Kidney glomerular epithelial cell (primary cell): ENCODE measurements at regions not wholly inside any gene's neighbourhood (a gene's known extent, or its start where the extent isn't known, plus 50 kb on each side); places are given as distances from the start of the nearest gene placed in this dataset.
A peak's percentile ranks its signal among the peaks of the same experiment; 100 is the strongest.

Experiments used
- DNase-seq: peaks from one replicate; lab custom pipeline; 2025; lab: John Stamatoyannopoulos, UW

DNA sequence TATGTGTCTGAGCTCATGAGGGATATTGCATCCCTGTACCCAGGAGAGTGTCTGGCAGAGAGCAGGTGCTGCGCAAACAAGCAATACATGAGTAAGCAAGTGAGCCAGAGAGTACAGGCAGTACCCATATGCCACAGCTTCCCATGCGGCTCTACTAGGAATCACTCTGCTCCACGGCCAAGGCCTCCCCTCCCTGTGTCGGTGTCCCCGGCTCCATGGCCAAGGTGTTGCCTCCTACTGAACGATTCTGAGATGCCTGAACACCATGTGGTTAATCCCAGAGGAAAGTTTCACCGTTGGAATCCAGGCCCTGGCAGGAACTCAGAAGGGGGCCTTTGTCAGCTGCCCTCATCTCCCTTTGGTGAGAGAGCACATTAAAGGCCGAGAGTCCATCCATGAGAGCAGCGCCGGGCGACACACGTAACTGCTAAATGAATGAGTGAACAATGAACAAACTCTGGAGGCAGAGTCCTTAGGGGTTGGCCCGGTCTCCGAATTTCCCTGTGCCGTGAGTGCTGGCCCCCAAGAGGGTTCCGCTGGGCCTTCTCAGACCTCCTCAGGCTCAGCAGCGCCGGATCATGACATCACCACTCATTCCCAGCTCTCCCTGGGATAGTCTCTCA lies 136.0 kb upstream of the FAM20C start:
- no peak for DNase-seq

DNA sequence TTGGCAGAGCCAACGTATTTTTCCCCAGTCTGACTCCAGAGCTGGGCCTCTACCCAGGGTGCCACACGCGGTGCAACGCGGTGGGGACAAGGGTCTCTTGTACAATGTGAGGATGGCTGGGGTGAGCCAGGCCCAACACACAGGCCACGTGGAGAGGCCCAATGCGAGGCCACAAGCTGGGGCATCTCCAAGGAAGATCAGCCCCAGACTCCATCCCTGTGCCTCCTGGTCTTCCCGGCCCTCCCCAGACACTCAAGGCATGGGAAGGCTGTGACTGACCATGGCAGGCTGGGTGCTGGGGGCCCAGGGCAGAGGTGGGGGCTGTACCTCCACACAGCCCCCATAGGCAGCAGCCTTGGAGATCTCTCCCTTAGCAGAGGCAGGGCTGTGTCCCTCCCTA lies 135.3 kb upstream of the FAM20C start:
- DNase-seq: no peak

DNA sequence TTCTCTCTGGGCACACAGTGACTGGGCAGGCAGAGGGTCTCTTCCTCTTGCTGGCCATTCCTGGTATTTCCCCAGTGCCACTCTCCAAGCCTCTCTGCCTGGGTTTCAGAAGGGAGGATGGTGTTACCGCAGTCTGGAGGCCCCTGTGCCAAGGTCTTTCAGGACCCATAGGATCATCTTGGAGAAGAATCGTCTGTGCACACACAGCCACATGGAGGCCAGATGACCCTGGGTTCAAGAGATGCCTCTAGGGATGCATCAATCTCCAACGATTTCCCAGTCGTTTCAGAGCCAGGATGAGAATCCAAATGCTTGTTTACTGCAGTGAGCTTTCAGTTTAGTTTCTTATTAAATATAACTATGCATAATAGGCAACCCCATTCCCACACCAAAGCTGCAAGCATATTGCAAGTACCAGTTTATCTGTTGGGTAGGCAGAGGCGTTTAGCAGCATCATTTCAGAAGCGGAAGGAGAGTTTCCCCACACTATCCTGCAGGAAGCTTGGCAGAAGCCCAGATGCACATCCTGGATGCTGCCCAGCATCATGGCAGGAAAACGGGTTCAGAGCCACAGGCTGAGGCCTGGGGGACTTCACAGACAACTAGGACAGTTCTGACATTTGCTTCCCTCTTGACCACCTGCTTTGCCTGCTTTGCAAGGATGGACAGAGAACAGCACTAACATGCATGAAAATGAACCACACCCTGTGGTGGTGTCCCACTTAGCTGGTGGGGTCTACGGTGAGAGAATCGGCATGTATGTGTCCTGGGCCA lies 134.7 kb upstream of the FAM20C start:
- no peak for DNase-seq

DNA sequence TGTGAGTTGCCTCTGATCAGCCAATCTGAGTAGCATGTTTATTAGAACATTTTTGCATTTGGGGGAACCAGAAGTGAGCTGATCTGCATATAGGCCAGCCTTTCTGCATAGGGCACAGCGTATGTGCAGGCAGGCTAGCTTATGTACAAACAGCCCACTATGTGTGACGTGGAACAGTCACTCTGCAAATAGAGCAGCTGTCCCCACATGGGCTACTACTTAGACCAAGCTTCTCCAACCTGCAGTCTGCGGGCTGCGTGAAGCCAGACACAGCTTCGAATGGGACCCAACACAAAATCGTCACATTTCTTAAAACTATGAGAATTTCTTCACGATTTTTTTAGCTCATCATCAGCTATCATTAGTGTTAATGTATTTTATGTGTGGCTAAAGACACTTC lies 134.1 kb upstream of the FAM20C start:
- no peak for DNase-seq

DNA sequence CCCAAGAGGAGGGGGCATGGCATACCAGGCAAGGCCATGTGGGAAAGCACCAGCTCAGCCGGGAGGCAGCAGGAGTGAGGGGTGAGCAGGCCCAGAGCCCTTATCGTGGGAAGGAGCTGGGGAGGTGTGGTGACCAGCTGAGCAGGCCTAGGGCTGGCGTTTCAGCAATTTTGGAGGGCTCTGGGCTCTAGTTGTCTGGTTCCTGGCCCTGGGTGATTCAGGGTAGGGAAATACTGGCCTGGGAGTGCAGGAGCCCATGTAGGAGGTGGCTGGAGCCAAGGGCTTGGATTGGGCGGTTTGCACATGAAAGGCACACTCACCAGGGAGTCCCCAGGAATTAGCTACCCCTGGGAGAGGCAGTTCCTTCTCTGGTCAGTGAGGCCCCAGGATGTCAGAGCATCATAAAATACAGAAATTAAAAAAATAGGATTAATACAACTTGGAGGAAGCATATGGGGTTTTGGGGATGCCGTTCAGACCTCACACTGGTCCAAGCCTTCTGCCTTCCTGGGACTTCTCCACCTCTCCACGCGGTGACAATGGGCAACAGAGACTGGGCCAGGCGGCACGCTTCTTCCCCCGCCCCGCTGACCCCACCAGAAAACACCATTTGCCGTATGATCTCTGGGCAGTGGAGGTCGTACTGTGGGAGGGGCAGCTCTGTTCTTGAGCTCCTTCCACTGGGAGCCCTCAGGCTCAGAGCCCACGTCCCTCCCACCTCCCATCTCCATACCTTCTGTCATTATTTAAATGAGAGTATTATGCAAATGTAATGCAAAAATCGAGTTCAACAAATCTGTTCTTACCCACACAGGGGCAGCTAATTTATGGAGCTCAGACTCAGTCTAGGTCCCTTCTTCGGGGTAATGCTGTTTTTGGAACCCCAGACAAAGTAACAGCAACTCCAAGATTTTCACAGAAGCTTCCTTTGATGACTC lies 133.0 kb upstream of the FAM20C start:
- DNase-seq: no peak

DNA sequence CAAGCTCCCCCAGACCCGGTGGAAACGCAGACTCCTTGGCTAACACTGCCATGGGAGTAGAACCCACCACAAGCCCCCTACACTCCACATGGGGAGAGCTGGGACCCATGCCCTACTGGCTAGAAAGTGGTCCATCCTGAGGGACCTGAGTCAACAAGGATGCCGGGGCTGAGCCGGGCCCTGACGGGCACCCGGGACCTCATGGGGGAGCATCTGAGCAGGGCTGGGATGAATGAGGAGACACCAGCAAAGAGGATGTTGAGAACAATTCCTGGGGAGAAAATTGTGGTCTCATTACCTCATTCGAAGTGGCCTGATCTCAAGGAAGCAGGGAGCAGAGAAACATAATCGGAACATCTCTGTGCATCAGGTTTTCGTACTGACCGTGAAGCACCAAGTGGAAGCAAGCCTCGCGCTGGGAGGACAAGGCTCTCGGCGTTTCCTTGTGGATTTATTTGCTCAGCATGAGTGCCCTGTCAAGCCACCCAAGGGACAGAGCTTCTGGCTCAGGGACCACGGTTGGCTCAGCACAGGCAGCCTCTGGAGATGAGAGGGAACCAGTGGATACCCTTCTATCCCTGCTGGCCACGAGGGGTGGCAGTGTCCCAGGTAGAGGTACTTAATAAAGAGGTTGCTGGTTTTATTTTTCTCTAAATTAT lies 132.2 kb upstream of the FAM20C start:
- DNase-seq: no peak

DNA sequence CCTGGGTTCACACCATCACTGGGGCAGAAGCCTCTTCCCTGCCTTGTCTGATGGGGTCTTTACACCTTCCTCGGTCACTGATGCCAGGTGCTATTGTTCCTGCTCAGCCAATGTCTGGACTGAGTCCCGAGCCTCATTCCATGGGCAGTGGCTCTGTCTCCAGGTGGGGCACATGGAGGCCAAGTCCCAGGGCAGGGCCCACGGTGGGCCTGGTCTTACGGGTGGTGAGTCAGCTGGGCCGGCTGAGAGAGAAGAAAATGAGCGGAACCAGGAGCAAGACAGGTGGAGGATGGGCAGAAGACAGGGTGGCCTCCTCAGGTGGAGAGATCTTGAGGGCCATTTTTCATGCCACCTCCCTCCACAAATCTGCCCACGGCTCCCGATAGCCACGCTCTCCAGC lies 131.7 kb upstream of the FAM20C start:
- DNase-seq: no peak

DNA sequence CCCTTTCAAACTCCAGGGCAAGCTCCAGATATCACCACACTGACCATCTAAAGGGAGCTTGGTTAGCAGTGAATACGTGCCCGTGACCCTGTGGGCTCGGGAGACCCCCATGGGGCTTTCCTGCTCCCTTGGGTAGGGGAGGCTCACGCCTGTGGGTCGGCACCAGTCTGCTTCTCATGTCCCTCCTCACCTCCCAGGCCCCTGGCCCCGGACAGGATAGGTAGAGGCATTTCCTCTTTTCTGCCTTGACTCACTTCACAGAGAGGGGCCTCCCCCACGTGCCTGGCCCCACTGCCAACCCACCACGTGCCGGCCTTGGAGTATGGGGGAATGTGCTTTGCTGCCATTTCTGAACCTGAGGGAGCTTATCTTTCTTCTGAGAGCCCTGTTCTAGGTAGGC lies 131.3 kb upstream of the FAM20C start:
- DNase-seq: no peak

DNA sequence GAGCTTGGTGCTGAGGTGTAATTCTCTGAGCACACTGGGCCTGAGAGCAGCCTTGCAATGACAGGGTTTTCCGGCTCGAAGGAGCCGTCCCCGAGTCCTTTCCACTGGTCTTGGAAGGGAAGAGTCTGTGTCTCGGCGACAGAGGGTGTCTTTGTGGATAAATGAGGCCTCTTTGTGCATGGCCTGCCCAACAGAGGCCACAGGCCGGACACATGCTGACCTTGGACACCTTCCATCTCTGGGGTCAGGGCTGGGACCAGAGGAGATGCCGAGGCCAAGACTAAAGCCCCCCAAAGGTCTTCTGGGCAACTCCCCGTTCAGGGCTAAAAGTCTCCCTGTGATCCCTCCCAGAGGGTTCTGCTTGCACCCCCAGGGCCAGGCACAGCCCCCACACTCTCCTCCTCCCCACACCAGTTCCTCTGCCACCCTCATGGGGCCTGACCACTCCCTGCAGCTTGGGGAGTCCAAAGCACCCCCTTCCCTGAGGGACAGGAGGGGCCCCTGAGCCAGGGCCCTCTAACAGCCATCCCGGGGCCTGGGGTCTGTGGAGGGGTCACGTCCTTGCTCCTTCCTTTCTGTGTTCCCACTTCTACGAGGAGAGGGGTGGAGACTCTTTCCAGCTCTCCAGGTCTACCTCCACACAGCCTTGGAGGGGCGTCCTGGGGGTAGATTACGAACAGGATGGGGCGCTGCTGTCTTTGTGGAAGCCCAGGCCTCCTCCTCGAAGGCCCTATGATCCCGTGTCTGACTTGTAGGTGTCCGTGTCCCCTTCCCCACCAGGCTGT lies 130.6 kb upstream of the FAM20C start:
- DNase-seq: no peak

DNA sequence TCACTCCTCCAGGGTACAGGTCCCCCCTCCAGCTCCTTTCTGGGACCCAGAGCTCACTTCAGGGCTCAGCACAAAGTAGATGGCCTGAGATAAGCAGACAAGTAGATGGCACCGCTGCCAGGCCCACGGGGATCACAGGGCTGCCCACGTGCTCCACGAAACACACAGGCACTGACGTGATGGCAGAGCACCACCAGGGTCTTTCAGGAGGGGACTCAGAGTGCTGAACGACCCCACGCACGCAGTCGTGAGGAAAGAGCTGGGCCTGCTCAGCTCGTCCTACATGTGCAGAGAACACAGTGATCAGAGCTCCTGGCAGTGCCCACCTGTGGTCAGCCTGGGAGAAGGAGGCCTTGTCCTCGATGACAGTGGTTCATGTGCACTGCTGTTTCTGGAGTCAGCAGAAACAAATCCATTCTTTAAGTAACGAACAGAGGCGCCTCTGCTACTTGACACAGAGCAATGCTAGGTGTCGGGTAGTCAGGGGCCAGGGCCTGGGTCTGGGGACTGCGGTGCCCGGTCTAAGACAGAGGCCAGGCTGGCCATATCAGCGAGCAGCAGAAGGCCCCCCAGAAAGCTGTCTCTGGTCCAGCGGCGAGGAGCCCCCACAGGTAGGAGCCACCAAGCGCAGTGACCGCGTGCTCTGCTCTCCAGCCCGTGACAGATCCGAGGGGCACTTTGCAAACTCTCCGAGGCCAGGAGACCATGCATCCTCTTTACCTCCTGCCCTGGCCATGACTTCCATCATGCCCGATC lies 129.8 kb upstream of the FAM20C start:
- DNase-seq: no peak

DNA sequence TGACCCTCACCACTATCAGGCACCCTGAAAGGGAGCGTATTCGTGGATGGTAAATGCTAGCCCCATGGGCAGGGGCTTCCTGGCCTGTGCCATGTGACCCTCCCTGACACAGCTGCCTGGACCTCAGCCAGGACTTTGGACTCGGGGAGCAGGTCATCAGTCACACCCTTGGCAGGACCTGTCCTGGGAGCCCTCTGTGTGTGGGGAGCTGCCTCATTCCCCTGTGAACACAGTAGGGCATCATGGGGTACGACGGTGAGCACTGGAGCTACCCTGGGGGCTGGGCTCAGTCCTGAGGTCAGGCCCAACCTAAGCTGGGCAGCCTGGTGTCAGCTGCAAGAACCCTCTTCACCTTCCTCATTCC lies 129.3 kb upstream of the FAM20C start:
- no peak for DNase-seq

DNA sequence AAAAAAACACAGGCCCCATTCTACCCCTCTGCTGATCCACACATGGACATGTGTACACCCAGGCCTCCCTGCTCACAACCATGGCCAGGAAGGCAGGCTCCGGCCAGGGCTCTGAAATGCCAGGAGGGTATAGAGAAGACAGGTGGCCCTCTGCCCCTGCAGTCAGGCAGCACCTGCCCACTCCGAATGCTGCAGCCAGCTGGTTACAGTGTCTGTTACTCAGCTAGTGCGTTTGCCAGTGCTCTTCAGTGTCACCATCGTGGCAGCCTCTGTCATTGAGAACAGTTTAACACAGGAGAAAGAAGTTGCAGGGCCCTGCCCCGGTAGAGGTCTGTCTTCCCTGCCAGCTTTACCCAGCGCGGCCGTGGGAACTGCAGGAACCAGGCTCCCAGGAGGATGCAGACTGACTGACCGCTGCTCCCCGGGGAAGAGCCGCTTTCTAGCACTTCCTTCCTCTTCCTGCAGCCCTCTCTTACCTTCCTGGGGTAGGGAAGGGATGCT lies 128.8 kb upstream of the FAM20C start:
- no peak for DNase-seq

DNA sequence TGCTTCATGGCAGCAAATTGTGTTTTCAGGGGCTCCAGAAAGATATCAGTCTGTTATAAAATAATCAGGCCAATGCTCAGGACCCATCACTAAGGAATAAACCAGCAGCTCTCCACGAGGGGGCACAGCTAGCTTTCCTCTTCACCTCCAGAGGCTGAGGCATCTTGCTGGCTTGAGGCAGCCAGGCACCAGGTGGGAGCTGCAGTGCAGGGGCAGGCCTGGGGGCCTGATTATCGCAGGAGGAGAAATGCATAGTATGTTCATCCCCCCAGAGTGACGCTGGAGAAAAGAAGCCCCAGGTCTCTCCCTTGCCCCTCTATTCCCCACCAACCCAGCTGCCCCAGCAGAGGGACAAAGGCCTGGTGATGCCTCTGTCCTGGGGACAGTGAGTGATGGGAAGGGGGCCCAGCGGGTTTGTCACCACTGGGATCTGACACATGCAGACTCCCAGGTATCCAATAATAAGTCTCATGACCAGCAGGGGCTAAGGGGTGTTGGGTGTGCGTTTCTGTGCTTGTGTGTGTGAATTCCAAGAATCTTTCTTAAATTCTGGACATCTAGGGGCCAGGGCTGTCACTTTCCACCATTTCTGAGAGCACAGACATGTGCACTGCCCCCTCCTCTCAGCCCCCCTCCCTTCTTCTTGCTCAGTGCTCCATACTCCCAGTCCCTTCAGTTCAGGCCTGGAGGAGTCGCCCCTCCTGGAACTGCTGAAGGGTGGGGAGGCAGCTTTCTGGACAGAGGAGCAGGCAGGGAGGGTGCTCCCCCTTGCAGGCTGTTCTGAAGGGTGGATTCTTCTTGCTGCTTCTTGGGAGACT lies 128.1 kb upstream of the FAM20C start:
- DNase-seq: peak; percentile 45

DNA sequence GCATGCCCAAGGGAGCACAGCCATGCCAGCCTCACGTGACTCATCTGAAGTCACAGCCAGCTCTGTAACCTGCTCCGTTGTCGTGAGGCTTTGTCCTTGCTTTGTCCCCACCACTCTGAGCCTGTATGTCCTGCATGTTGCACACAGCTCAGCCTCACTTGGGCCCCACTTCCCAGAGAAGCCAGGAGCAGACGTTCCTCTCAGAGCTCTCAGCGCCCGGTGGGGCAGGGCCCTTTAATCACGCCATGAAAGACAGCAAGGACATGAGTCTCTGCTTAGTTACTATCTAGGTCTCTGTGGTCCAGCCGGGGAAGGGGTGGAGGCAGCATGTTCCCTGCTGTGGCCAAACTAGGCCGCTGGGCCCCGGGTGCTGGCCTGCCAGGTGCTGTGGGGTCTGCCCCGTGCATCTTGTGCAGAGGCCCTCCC lies 127.4 kb upstream of the FAM20C start:
- no peak for DNase-seq

DNA sequence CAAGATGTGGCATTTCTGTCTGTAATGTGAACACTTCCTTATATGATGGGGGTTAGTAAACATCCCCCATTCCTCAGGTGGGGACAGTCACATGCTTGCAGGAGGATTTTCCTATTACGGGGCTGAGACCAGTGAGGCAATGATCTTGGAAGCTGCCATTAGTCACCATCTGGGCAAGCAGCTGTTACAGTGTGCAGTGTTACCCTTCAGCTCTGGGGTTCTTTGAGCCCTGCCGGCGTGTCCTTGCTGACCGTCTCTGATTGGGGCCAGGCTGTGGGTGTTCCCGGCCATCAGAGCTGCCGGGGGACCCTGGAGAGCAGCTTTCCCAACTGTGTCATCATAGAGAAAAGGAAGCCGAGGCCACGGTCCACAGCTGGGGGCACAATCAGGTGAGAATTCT lies 126.8 kb upstream of the FAM20C start:
- no peak for DNase-seq

DNA sequence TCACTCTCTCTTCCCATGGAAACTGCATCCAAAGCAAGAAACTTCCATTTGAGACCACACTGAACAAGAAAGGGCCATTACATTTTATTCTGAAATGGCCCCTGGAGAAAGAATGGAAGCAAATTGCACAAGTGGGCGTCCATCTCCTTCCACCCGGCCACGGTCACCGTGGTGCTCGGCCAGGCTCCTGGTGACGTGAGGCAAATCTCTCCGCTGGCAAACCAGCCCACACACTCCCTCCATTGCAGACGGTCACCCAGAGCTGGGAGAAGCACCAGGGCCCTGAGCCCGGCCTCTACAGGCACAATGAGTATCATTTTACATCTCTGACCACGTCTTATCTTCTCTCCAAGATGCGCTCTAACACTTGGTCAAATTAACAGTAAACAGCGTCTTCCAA lies 126.1 kb upstream of the FAM20C start:
- DNase-seq: no peak

DNA sequence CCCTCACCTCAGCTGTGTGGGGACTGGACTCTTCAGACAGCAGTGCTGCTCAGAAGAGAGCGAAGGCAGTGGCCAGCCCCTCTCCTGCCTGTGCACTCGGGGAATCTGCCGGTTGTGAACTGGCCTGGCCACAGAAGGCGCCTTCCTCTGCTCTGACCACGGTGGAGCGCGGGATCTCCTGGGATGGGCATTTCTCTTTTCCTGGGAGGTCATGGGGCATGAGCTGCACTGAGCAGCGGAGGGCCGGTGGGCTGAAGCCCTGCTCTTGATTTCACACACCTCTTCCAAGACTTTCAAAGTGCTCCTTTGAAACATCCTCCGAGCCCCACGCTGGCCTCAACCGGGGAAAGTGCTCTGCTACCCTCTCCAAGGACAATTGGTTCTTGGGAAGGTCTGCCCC lies 125.6 kb upstream of the FAM20C start:
- no peak for DNase-seq

DNA sequence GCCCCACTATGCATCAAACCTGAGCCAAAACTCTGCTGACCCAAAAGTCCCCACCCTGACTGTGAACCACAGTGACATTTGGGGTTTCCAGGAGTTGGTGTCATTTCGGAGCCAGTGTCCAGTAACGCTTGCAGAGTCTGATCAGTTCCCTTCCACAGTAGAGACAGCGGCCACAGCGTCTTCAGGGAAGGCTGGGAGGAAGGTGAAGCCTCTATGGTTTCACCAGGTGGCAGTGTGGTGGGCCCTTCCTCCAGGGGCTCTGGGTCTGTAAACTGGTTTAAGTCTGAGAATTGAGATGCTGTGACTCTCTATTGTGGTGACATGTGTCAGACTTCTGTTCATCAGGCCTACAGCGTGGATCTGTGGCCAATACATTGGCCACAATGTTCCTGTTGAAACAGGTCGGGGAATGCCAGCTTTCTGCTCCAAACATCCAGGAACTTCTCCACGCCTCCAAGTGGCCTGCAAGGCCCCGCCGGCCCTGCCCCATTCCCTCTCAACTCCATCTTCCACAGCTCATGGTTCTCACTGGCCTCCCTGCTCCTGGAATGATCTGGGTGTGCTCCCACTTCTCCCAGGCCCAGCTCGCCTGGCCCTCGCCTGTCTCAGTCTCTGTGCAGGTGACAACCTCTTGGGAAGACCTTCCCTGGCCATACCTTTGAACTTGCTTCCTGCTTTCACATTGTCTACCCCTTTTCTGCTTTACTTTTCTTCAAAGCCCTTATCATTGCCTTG lies 124.5 kb upstream of the FAM20C start:
- no peak for DNase-seq

DNA sequence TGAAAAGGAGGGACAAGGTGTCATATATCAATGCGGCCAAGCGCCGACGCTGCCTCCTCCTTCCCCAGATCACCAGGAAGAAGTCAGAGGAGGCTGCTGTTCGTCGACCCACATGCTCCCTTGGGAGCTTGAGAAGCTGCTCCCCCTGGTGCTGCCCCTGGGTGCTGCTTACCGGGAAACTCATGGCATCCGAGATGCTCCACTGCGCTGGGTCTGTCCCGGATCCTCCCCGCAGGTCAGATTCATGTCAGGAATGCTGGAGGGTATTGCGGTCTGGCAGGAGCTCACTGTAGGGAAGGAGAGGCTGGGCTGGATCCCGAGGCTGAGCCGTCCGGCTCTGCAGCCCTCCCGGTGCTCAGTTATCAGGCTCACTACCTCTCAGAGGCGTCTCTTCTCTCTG lies 123.7 kb upstream of the FAM20C start:
- DNase-seq: peak; percentile 59
